ENCODE measurements at regions not wholly inside any gene's neighbourhood (a gene's known extent, or its start where the extent isn't known, plus 50 kb on each side); places are given as distances from the start of the nearest gene placed in this dataset.

- no peak overlapping the region for H3K18ac ChIP-seq (ENCODE audit: insufficient read length, low read depth, low read length)
- no peak overlapping the region for H2BK5ac ChIP-seq (ENCODE audit: insufficient read length, low read length)
- no peak overlapping the region for H3K14ac ChIP-seq (ENCODE audit: insufficient read depth, low read length)
- peaks cover 13 to 17% of the 10 kb centered on the region in 2 experiments for H3K4me1 Mint-ChIP-seq
- no peak overlapping the region for H3K9ac ChIP-seq (ENCODE audit: extremely low read depth, insufficient read length, low read length)
- no peak for DNase-seq
- H3K23ac ChIP-seq (ENCODE audit: insufficient read length, low read depth, low read length), result no peak overlapping the region
- no peak overlapping the region for H3K56ac ChIP-seq (ENCODE audit: insufficient read length, low read depth, low read length)
- peaks cover 0 to 16% of the 10 kb centered on the region in 2 experiments; a peak in 4 of 5 replicates for H3K9me3 Mint-ChIP-seq
- H3K36me3 Mint-ChIP-seq (ENCODE audit: insufficient read depth in 1 of 3, low read depth in 3 of 3), result peaks cover 0 to 3% (median 0%) of the 10 kb centered on the region in 3 experiments; a peak in 1 of 7 replicates
- H3K4me1 ChIP-seq (ENCODE audit: insufficient read depth, low read length), result no peaks in the 10 kb centered on the region; the same call in 1 of the 2 replicates
- no peak overlapping the region for H4K5ac ChIP-seq (ENCODE audit: insufficient read length, low read depth, low read length)
- H3K27me3 Mint-ChIP-seq (ENCODE audit: low read depth), result peaks cover 19% of the 10 kb centered on the region
- H2BK15ac ChIP-seq (ENCODE audit: low read depth, low read length), result no peak overlapping the region
- no peak overlapping the region for H2AK5ac ChIP-seq (ENCODE audit: insufficient read length, low read length)
- H3K4me3 Mint-ChIP-seq, result no peak overlapping the region
- no peak overlapping the region for H3K4me2 ChIP-seq (ENCODE audit: insufficient read depth, insufficient read length, low read length)
- no peak overlapping the region for H3T11ph ChIP-seq (ENCODE audit: low read length)
- no peak overlapping the region for H4K8ac ChIP-seq (replicated peaks; ENCODE audit: insufficient read length, low read depth, low read length)
- no peaks in the 10 kb centered on the region for H3K9me3 ChIP-seq (ENCODE audit: control insufficient read depth, low read depth, low read length)
- H3K27me3 ChIP-seq (ENCODE audit: insufficient read depth, low read length), result no peaks in the 10 kb centered on the region
- H3K27ac Mint-ChIP-seq, result no peak overlapping the region
- no peak overlapping the region for H3K27ac ChIP-seq (ENCODE audit: insufficient read length, low read depth, low read length)
- H3K79me2 ChIP-seq (ENCODE audit: insufficient read depth, low read length), result no peaks in the 10 kb centered on the region
- no peak overlapping the region for H2BK20ac ChIP-seq (ENCODE audit: low read depth, low read length, poor library complexity, severe bottlenecking)
- no peaks in the 10 kb centered on the region for H3K79me1 ChIP-seq (ENCODE audit: insufficient read depth, low read depth, low read length, poor library complexity, severe bottlenecking)
- H2AFZ ChIP-seq (ENCODE audit: low read length), result no peak overlapping the region
- no peak overlapping the region for H2BK12ac ChIP-seq (ENCODE audit: insufficient read length, low read depth, low read length)
- no peak overlapping the region for H2BK120ac ChIP-seq (ENCODE audit: low read depth, low read length, poor library complexity, severe bottlenecking)
- no peak for TF ChIP-seq CTCF (conservative IDR thresholded peaks at IDR 0.05)
- no peak overlapping the region for H4K91ac ChIP-seq (ENCODE audit: insufficient read length, low read depth, low read length)
- no peaks in the 10 kb centered on the region for H4K20me1 ChIP-seq (ENCODE audit: control insufficient read depth, insufficient read depth, insufficient read length)
- H3K23me2 ChIP-seq (ENCODE audit: insufficient read length, low read depth, low read length, poor library complexity, severe bottlenecking), result no peaks in the 10 kb centered on the region
- H3K4ac ChIP-seq (ENCODE audit: low read depth, low read length), result no peak overlapping the region
These were observed 131.9 kb upstream of the ZNF516 start for GRCh38 chr18:76626991-76627390.
